ENCODE measurements at regions not wholly inside any gene's neighbourhood (a gene's known extent, or its start where the extent isn't known, plus 50 kb on each side); places are given as distances from the start of the nearest gene placed in this dataset.

DNA sequence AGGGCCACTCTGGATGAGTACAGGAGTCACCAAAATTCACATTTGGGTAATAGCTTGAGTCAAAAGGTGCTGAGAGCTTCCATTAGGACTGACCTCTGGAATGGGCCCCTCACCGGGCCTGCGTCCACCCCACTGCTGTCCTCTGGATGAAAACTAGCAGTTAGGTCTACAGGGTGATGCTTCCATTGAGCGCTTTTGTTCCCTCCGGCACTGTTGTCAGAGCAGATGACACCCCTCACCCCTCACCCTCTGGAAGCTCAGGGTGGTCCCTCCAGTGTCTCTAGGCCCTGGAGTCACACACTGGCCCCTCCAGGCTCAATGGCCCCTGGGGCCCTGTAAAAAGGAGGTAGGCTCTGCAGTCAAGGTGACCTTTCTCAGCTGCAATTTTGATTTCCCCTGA lies 187.8 kb upstream of the GPR12 start:
- no peak for TF ChIP-seq EZH2 (IDR thresholded peaks at IDR 0.05; ENCODE audit: borderline replicate concordance, low read depth, low read length, poor library complexity, severe bottlenecking)
- TF ChIP-seq, protein P1, sequence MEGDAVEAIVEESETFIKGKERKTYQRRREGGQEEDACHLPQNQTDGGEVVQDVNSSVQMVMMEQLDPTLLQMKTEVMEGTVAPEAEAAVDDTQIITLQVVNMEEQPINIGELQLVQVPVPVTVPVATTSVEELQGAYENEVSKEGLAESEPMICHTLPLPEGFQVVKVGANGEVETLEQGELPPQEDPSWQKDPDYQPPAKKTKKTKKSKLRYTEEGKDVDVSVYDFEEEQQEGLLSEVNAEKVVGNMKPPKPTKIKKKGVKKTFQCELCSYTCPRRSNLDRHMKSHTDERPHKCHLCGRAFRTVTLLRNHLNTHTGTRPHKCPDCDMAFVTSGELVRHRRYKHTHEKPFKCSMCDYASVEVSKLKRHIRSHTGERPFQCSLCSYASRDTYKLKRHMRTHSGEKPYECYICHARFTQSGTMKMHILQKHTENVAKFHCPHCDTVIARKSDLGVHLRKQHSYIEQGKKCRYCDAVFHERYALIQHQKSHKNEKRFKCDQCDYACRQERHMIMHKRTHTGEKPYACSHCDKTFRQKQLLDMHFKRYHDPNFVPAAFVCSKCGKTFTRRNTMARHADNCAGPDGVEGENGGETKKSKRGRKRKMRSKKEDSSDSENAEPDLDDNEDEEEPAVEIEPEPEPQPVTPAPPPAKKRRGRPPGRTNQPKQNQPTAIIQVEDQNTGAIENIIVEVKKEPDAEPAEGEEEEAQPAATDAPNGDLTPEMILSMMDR (conservative IDR thresholded peaks at IDR 0.05; ENCODE audit: low read depth, low read length): no peak
